ENCODE measurements at regions not wholly inside any gene's neighbourhood (a gene's known extent, or its start where the extent isn't known, plus 50 kb on each side); places are given as distances from the start of the nearest gene placed in this dataset.

DNA sequence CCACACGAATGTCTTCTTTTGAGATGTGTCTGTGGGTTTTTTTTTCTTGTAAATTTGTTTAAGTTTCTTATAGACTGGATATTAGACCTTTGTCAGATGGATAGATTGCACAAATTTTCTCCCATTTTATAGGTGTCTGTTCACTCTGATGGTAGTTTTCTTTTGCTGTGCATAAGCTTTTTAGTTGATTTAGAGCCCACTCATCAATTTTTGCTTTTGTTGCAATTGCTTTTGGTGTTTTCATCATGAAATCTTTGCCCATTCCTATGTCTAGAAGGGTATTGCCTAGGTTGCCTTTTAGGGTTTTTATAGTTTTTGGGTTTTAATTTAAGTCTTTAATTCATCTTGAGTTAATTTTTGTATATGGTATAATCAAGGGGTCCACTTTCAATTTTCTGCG lies 57.7 kb downstream of the NKX2-2 start:
- no peaks in the 10 kb centered on the region for H3K9me3 Mint-ChIP-seq
- H3K4me1 Mint-ChIP-seq (ENCODE audit: low read depth), result no peaks in the 10 kb centered on the region
- H3K36me3 Mint-ChIP-seq (ENCODE audit: insufficient read depth), result no peaks in the 10 kb centered on the region
- ATAC-seq (no peak), DNase-seq (no peak)
- H3K4me3 Mint-ChIP-seq, result no peak overlapping the region
- H3K27me3 Mint-ChIP-seq (ENCODE audit: low read depth), result peaks cover 48% of the 10 kb centered on the region

DNA sequence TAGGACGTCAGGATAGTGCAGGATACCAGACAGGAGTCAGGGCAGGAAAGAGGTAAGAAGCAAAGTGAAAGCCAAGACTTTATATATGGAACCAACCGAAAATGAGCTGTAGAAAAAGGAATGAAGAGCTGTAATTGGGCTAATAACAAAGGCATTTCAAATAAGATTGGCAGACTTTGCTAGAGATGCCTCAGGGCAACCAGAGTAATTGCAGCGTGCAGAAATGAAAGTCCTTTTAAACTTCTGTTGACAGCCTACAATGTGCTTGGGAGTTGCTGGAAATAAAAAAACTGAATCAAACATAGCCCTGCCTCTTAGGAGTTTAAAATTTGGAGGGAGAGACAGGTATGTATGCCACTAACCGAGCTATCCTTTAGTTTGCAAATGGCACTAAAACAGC lies 56.4 kb upstream of the NKX2-4 start:
- H3K9me3 Mint-ChIP-seq, result no peaks in the 10 kb centered on the region
- no peaks in the 10 kb centered on the region for H3K36me3 Mint-ChIP-seq (ENCODE audit: insufficient read depth)
- H3K4me1 Mint-ChIP-seq (ENCODE audit: low read depth), result no peaks in the 10 kb centered on the region
- peaks cover 59% of the 10 kb centered on the region for H3K27me3 Mint-ChIP-seq (ENCODE audit: low read depth)
- ATAC-seq (no peak), DNase-seq (no peak)
- H3K4me3 Mint-ChIP-seq, result no peak overlapping the region

DNA sequence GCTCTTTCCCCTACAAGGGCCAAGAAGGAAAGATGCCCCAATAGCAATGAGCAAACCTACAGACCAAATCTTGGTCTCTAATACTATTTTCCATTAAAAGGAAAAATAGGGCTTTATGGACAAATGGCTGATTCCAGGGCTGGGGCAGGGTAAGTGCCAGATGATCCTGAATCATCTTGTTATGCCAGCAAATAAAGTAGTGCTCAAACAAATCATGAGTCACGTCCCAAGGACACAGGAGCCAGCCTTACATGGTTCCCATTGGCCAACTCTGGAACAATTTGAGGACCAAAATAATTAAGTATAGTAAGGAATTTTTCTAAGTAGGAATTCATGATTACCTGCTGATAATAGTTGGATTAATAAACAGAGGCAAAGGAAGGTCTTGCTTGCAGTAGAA lies 53.2 kb upstream of the NKX2-4 start:
- no peak for DNase-seq
- Mint-ChIP-seq H3K27me3 (ENCODE audit: low read depth) (peaks cover 50% of the 10 kb centered on the region), H3K9me3 (no peaks in the 10 kb centered on the region), H3K4me3 (no peak overlapping the region), H3K4me1 (ENCODE audit: low read depth) (no peaks in the 10 kb centered on the region), H3K36me3 (ENCODE audit: insufficient read depth) (no peaks in the 10 kb centered on the region)
- no peak for ATAC-seq

Measured in activated T-cell treated with anti-CD3 and anti-CD28 coated beads, Interleukin-2, amount 50 U/mL, for 4 hours (primary cell).